Lower leg skin (tissue), 3 donors: ENCODE measurements at regions not wholly inside any gene's neighbourhood (a gene's known extent, or its start where the extent isn't known, plus 50 kb on each side); places are given as distances from the start of the nearest gene placed in this dataset.

Experiments
- CTCF ChIP-seq, 3 donors: fragments of 450-650 bp; IDR thresholded peaks; one replicate each; pipeline ENCODE4 v1.5.1; 2016; ENCODE audit warnings: antibody characterized with exemption in 3 of 3, mild to moderate bottlenecking in 3 of 3, moderate library complexity in 2 of 3
- POLR2A ChIP-seq, 2 donors: fragments of 450-650 bp; IDR thresholded peaks; one replicate each; pipeline ENCODE4 v1.6.1; 2016 to 2017; ENCODE audit warnings: antibody characterized with exemption in 2 of 2, mild to moderate bottlenecking in 1 of 2, moderate library complexity in 1 of 2

DNA sequence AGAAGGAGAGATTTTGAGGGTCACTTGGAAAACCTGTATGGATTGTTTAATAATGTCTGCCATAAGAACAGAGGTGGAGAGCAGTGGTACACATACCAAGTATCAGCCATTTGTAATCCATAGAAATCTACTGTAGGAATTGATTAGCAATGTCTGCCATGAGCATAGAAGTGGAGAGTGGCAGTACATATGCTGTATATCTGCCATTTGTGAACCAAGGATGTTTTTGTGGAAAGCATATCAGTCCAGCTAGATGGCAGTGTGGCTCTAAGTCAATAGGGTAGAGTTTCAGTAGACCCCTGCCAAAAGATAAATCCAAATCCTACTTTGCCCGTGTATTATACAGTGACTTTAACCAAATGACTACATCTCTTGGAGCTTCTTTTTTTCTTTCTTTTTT lies 82.9 kb upstream of the SEZ6L start:
- TF ChIP-seq CTCF (IDR thresholded peaks at IDR 0.05) = no peak
- TF ChIP-seq POLR2A (IDR thresholded peaks at IDR 0.05) = no peak
